Fibroblast of lung (primary cell): ENCODE measurements at regions not wholly inside any gene's neighbourhood (a gene's known extent, or its start where the extent isn't known, plus 50 kb on each side); places are given as distances from the start of the nearest gene placed in this dataset.
A peak's percentile ranks its signal among the peaks of the same experiment; 100 is the strongest.

ENCODE experiments used
- DNase-seq, 2 donors: peaks; one replicate each; pipeline versions ENCODE4 v3.0.0 to v3.0.0-alpha.2; 2010; ENCODE audit warnings: low read depth in 2 of 2
- H2AFZ ChIP-seq: 2 replicates; pipeline ENCODE4 v1.5.1; 2012; ENCODE audit warnings: low read length, control low read depth, inconsistent platforms
- H3K27ac ChIP-seq: 2 replicates; pipeline ENCODE4 v1.5.1; 2011; ENCODE audit warnings: low read length, control low read depth; ENCODE audit not compliant: insufficient read depth
- H3K27me3 ChIP-seq: 2 replicates; pipeline ENCODE4 v1.5.1; 2011; ENCODE audit warnings: mild to moderate bottlenecking, low read length; ENCODE audit not compliant: control insufficient read depth, insufficient read depth
- H3K36me3 ChIP-seq: 2 replicates; pipeline ENCODE4 v1.5.1; 2011; ENCODE audit warnings: low read length; ENCODE audit not compliant: control insufficient read depth, insufficient read depth
- H3K4me1 ChIP-seq: 2 replicates; pipeline ENCODE4 v1.5.1; 2011; ENCODE audit warnings: low read length; ENCODE audit not compliant: control insufficient read depth, insufficient read depth; ENCODE audit errors: extremely low read depth
- H3K4me2 ChIP-seq: 2 replicates; pipeline ENCODE4 v1.5.1; 2011; ENCODE audit warnings: low read length, control low read depth; ENCODE audit not compliant: insufficient read depth; ENCODE audit errors: extremely low read depth
- H3K4me3 ChIP-seq, 4 experiments: fragments of 200-600 bp in 1 of 4; sonication (generic) in 1 of 4; replicated peaks in 1 of 4; 2 replicates each; pipeline ENCODE4 v1.5.1; 2011 to 2016; ENCODE audit warnings: low read length in 4 of 4, low read depth in 3 of 4, mild to moderate bottlenecking in 3 of 4, control low read depth in 2 of 4, inconsistent platforms in 1 of 4, mixed read lengths in 1 of 4; ENCODE audit not compliant: insufficient read depth in 1 of 4; ENCODE audit errors: control extremely low read depth in 1 of 4
- H3K79me2 ChIP-seq: 2 replicates; pipeline ENCODE4 v1.5.1; 2012; ENCODE audit warnings: mild to moderate bottlenecking, low read length, inconsistent platforms; ENCODE audit not compliant: control insufficient read depth, insufficient read depth
- H3K9ac ChIP-seq: 2 replicates; pipeline ENCODE4 v1.5.1; 2011; ENCODE audit warnings: mild to moderate bottlenecking, low read length, control low read depth; ENCODE audit not compliant: insufficient read depth
- H3K9me3 ChIP-seq: 2 replicates; pipeline ENCODE4 v1.5.1; 2012; ENCODE audit warnings: low read depth, low read length; ENCODE audit not compliant: control insufficient read depth, insufficient read depth
- H4K20me1 ChIP-seq: 2 replicates; pipeline ENCODE4 v1.5.1; 2011; ENCODE audit warnings: low read length; ENCODE audit not compliant: control insufficient read depth, insufficient read depth; ENCODE audit errors: extremely low read depth
- EZH2 ChIP-seq: IDR thresholded peaks from 2 replicates; pipeline ENCODE4 v1.5.1; 2012; ENCODE audit warnings: low read length, control low read depth, mild to moderate bottlenecking; ENCODE audit errors: missing control alignments
- TF ChIP-seq, protein P1 (sequence below), 2 donors: IDR thresholded peaks in 1 of 2; conservative IDR thresholded peaks in 1 of 2; 1 replicate in 1 of 2; 2 replicates in 1 of 2; pipeline ENCODE4 v1.5.1; 2011 to 2012; ENCODE audit warnings: low read length in 2 of 2, control low read depth in 1 of 2, inconsistent platforms in 1 of 2, low read depth in 1 of 2, mild to moderate bottlenecking in 1 of 2

DNA sequence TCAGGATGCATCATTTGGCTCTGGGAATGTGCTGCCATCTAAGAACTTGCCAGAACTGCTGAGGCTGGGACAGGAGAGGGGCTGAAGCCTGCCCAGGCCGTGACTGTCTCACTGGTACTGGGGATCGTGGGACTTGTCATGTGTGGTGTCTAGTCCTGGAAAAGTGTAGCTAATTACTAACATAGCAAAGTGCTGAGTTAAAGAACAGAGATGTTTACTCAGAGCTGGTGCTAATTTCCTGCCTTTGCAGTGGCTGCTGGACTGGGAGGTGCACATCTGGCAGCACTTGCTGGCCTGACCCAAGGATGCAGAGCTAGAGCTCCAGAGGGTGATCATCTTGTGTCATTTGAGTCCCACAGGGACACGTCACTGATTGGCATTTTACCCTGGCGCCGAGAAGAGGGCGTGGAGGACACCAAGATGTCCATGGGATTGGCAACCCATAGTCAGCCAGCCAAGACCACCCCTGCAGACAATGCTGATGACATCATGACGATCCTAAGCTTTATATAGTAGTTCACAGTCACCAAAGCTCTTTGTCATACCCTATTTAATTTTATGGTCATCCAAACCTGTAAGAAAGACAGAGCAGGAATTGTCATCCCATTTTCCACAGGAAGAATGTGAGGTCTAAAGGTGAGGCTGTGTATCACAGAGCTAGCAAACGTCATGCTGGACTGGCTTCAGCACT, 110.1 kb upstream of the SLC44A3 start:
- Histone ChIP-seq H3K27me3 (no peaks in the 10 kb centered on the region), H3K79me2 (no peaks in the 10 kb centered on the region), H3K4me2 (no peak overlapping the region), H4K20me1 (no peaks in the 10 kb centered on the region), H3K27ac (no peak overlapping the region), H3K9ac (no peak overlapping the region), H3K9me3 (no peaks in the 10 kb centered on the region), H3K4me3 (no peak overlapping the region), H3K4me1 (peaks cover 12% of the 10 kb centered on the region), H3K36me3 (no peaks in the 10 kb centered on the region), H2AFZ (no peak overlapping the region)
- peak in 1 of 2 donors; percentile 49 for DNase-seq
- no peak for TF ChIP-seq EZH2
- TF ChIP-seq, protein P1, sequence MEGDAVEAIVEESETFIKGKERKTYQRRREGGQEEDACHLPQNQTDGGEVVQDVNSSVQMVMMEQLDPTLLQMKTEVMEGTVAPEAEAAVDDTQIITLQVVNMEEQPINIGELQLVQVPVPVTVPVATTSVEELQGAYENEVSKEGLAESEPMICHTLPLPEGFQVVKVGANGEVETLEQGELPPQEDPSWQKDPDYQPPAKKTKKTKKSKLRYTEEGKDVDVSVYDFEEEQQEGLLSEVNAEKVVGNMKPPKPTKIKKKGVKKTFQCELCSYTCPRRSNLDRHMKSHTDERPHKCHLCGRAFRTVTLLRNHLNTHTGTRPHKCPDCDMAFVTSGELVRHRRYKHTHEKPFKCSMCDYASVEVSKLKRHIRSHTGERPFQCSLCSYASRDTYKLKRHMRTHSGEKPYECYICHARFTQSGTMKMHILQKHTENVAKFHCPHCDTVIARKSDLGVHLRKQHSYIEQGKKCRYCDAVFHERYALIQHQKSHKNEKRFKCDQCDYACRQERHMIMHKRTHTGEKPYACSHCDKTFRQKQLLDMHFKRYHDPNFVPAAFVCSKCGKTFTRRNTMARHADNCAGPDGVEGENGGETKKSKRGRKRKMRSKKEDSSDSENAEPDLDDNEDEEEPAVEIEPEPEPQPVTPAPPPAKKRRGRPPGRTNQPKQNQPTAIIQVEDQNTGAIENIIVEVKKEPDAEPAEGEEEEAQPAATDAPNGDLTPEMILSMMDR (conservative IDR thresholded peaks at IDR 0.05 in 1 of 2, IDR thresholded peaks at IDR 0.05 in 1 of 2; ENCODE audit: low read depth in 1 of 2, low read length in 2 of 2) = no peak

DNA sequence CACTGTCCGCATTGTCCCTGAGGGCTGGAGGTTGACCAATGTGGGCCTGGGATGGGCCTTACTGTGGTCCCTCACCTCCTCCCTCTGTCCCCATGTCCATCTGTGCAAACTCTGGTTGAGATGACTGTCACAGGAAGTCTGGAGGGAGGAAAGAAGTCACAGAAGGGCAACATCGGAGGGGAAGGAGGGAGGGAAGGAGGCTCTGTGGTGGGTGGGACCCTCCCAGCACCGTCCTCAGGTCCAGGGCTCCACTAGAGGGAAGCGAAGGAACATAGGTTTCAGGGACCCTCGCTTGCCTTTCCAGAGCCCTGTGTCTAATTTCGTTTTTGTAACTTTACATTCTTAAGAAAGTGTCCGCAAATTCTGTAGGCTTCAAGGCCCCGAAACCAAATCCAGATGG, 111.3 kb upstream of the SLC44A3 start:
- H3K9ac ChIP-seq = no peak overlapping the region
- H4K20me1 ChIP-seq = no peaks in the 10 kb centered on the region
- no peaks in the 10 kb centered on the region for H3K9me3 ChIP-seq
- H3K4me2 ChIP-seq = no peak overlapping the region
- no peak overlapping the region for H3K4me3 ChIP-seq
- no peaks in the 10 kb centered on the region for H3K36me3 ChIP-seq
- H3K27ac ChIP-seq = no peak overlapping the region
- peaks cover 12% of the 10 kb centered on the region for H3K4me1 ChIP-seq
- H2AFZ ChIP-seq = no peak overlapping the region
- H3K79me2 ChIP-seq = no peaks in the 10 kb centered on the region
- DNase-seq = no peak
- no peaks in the 10 kb centered on the region for H3K27me3 ChIP-seq
- TF ChIP-seq EZH2 = no peak
- TF ChIP-seq, protein P1 (conservative IDR thresholded peaks at IDR 0.05 in 1 of 2, IDR thresholded peaks at IDR 0.05 in 1 of 2; ENCODE audit: low read depth in 1 of 2, low read length in 2 of 2) = no peak

DNA sequence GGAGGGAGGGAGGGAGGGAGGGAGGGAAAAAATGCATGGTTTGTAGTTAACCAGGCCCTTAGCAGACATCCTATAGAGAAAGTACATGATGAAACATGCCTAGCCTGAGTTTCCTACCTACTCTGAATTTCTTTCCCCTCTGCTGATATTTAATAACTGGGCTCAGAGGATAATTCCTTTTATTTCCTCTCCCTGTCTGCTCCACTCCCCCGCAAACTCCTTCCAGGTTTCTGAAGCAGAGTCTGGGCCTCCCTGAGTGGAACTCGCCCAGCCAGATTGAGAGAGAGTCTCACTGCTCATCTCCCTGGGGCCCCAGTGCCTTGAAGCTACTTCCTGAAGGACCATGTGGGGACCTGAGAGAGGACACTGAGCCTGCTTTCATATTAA, 111.9 kb upstream of the SLC44A3 start:
- no peak overlapping the region for H3K4me2 ChIP-seq
- no peaks in the 10 kb centered on the region for H3K27me3 ChIP-seq
- no peaks in the 10 kb centered on the region for H3K79me2 ChIP-seq
- no peak for DNase-seq
- peaks cover 12% of the 10 kb centered on the region for H3K4me1 ChIP-seq
- no peak overlapping the region for H3K27ac ChIP-seq
- no peak for TF ChIP-seq EZH2
- TF ChIP-seq, protein P1 (conservative IDR thresholded peaks at IDR 0.05 in 1 of 2, IDR thresholded peaks at IDR 0.05 in 1 of 2; ENCODE audit: low read depth in 1 of 2, low read length in 2 of 2) = no peak
- no peaks in the 10 kb centered on the region for H3K36me3 ChIP-seq
- no peak overlapping the region for H3K9ac ChIP-seq
- no peaks in the 10 kb centered on the region for H4K20me1 ChIP-seq
- H3K4me3 ChIP-seq = no peak overlapping the region
- H2AFZ ChIP-seq = no peak overlapping the region
- no peaks in the 10 kb centered on the region for H3K9me3 ChIP-seq
